ENCODE measurements at regions not wholly inside any gene's neighbourhood (a gene's known extent, or its start where the extent isn't known, plus 50 kb on each side); places are given as distances from the start of the nearest gene placed in this dataset.
A peak's percentile ranks its signal among the peaks of the same experiment; 100 is the strongest.

DNA sequence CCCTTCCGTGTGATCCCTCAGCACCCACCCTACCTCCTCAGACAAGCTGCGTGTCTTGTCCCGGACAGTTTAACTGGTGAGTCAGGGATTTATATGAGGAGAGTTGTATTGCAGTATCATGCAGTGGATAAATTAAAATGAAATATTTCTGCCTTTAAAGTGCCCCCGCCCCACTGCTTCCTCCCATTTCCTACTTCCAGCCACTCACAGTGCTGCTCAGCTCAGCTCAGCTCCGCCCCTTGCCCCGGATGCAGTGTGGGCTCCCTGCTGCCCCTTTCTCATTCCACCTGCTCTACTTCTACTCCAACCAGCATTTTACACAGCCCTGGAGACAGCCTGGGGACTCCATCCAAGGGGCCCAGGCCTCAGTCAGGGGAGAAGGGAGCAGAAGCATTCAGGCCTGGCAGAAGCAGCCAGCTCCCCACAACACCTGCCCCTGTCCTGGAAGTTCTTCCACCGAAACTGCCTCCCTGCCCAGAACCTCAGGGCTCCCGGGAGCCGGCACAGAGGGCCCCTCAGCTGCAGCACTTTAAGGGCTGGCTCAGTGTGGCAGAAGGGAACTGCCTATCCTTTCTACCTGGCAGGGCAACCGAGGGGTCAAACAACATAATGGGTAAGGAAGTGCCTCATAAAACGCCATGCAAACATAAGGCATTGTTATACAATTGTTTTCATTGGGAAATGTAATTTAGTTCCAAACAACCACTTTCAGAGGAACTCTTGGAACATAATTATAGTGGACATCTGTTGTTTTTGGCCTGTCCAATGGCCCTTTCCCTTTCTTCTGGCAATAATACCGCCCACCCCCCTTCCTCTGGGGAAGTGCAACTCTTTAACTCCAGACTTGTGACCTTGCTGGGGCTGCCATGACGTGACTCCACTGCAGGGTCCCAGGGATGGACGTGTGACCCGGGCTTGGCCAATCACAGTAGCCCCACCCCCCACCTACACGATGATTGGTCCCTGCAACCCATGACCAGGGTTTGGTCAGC is 102.3 kb downstream of the LIPG start:
- TF ChIP-seq, protein P1, sequence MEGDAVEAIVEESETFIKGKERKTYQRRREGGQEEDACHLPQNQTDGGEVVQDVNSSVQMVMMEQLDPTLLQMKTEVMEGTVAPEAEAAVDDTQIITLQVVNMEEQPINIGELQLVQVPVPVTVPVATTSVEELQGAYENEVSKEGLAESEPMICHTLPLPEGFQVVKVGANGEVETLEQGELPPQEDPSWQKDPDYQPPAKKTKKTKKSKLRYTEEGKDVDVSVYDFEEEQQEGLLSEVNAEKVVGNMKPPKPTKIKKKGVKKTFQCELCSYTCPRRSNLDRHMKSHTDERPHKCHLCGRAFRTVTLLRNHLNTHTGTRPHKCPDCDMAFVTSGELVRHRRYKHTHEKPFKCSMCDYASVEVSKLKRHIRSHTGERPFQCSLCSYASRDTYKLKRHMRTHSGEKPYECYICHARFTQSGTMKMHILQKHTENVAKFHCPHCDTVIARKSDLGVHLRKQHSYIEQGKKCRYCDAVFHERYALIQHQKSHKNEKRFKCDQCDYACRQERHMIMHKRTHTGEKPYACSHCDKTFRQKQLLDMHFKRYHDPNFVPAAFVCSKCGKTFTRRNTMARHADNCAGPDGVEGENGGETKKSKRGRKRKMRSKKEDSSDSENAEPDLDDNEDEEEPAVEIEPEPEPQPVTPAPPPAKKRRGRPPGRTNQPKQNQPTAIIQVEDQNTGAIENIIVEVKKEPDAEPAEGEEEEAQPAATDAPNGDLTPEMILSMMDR (IDR thresholded peaks at IDR 0.05) = no peak
- ATAC-seq (ENCODE audit: low FRiP score) (peak; percentile 30), DNase-seq (ENCODE audit: low spot score) (no peak)

DNA sequence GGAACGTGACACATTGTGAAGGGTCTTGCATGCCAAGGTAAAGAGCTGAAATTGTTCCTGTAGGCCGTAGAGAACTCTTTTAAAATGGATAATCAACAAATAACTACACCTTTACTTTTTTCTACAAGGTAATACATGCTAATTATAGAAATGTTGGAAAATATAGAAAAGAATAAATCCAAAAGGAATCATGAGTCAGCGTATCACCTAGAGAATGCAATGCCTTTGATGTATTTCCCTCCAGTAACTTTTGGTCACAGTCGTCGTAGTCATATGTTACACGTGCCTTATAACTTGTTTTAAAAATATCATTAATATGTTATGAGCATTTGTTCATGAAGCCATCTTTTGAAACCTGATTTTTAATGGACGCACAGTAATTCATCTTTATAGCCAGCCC is 100.6 kb downstream of the LIPG start:
- TF ChIP-seq, protein P1 (IDR thresholded peaks at IDR 0.05) = no peak
- ATAC-seq (ENCODE audit: low FRiP score) (no peak), DNase-seq (ENCODE audit: low spot score) (no peak)

- DNase-seq (ENCODE audit: low spot score) (no peak), ATAC-seq (ENCODE audit: low FRiP score) (no peak)
- TF ChIP-seq, protein P1 (IDR thresholded peaks at IDR 0.05) = no peak
Observed at GRCh38 chr18:49658823-49659404, 97.1 kb downstream of the LIPG start.

DNA sequence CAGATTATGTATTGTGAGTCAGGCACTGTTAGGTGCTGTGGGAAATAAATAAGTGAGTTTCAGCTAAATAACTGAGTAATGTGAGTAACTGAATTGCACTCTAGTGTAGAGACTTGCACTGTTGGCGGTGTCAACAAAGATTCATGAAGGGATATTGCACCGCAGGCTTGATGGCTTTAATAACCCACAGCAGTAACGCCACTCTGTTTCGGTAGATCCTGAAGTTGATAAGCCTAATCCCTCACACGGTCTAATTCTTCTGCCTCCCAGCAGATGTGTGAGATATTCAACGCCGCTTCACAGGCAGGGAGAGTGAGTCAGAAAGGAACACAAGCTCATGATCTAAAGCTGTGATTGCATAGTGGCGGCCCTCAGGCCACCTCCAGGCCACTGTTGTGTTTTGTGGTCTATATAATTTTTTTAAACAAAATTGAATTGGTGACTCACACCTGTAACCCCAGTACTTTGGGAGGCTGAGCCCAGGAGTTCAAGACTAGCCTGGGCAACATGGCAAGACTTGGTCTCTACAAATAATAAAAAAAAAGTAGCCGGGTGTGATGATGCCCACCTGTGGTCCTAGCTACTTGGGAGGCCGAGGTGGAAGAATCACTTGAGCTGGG is 94.3 kb downstream of the LIPG start:
- ATAC-seq (ENCODE audit: low FRiP score) (no peak), DNase-seq (ENCODE audit: low spot score) (no peak)
- TF ChIP-seq, protein P1 (IDR thresholded peaks at IDR 0.05) = no peak

- DNase-seq (ENCODE audit: low spot score) = no peak
- TF ChIP-seq, protein P1 (IDR thresholded peaks at IDR 0.05) = no peak
- no peak for ATAC-seq (ENCODE audit: low FRiP score)
Observed at GRCh38 chr18:49655266-49656072, 93.6 kb downstream of the LIPG start.

DNA sequence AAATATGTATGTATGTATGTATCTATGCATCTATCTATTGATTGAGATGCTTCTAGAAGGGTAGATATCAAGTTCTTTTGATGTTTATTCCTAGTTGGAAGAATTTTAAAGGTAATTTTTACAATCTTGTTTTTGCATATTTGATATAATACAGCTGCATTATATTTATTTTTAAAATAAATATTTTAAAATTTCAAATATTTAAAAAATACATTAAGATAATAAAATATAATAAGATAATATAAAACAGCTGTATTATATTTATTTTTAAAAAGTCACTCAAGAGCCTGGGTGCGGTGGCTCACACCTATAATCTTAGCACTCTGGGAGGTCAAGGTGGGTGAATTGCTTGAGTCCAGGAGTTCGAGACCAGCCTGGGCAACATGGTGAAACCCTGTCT is 92.5 kb downstream of the LIPG start:
- DNase-seq (ENCODE audit: low spot score) (no peak), ATAC-seq (ENCODE audit: low FRiP score) (no peak)
- TF ChIP-seq, protein P1 (IDR thresholded peaks at IDR 0.05) = no peak

All from omental fat pad (tissue), 3 donors.